ENCODE measurements at regions not wholly inside any gene's neighbourhood (a gene's known extent, or its start where the extent isn't known, plus 50 kb on each side); places are given as distances from the start of the nearest gene placed in this dataset.
A peak's percentile ranks its signal among the peaks of the same experiment; 100 is the strongest.
"Not testable (repeated sequence)": the region's sequence is repeated elsewhere in the genome, so short reads cannot be mapped to it uniquely, and the experiment has no call there.

DNA sequence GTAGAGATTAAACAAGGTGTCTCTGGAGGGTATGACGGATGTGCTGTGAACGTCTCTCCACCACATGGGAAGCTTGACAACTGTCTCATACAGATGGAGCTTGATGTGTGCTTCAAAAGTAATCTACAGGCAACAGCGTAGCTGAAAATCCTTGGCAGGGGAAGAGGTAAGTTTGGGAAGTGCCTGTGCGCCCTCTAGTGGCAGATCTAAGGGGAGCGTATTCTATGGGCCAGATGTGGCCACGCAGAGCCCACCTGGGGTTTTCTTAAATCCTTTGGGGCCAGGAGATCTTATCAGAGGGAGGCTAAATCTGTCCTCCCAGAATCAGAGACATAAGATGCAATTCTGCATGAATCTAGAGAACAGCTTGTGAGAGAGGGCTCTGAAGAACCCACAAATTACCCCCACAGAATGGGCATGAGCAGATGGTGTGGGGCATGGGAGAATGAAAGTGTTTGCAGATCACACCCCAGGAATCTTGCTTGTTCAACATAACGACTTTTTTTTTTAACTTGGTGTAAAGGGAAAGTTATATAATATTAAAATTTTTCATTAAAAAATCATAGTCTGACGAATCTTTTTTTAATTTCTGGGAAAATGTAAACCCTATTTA lies 91.2 kb upstream of the MPP7 start:
- no peak for FAIRE-seq

DNA sequence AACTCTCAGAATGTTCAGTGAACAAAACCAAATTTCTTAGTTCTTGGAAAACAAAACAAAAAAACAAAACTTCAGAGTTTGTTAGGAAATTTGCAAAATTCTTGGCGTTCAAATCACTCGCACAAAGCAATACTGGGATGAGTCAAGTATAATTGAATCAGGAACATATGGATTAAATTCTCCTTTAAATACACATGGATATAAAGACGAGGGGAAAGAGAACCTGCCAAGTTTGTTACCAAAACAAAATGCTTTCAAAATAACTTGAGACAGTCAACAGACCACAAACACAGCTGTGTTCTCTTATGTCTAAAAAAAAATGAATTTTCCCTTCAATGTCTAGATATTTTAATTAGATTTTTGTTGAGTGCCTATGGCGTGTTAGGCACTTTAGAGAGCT lies 93.5 kb upstream of the MPP7 start:
- no peak for FAIRE-seq

GRCh38 chr10:28397229-28397628 lies 94.4 kb upstream of the MPP7 start:
- no peak for FAIRE-seq

GRCh38 chr10:28400176-28400575 lies 97.3 kb upstream of the MPP7 start:
- FAIRE-seq = no peak

- no peak for FAIRE-seq
Measured at GRCh38 chr10:28400681-28401080, 97.8 kb upstream of the MPP7 start.

- FAIRE-seq = not testable (repeated sequence)
Measured at GRCh38 chr10:28402611-28403073, 99.8 kb upstream of the MPP7 start.

- FAIRE-seq = no peak
Measured at GRCh38 chr10:28403090-28403489, 100.2 kb upstream of the MPP7 start.

DNA sequence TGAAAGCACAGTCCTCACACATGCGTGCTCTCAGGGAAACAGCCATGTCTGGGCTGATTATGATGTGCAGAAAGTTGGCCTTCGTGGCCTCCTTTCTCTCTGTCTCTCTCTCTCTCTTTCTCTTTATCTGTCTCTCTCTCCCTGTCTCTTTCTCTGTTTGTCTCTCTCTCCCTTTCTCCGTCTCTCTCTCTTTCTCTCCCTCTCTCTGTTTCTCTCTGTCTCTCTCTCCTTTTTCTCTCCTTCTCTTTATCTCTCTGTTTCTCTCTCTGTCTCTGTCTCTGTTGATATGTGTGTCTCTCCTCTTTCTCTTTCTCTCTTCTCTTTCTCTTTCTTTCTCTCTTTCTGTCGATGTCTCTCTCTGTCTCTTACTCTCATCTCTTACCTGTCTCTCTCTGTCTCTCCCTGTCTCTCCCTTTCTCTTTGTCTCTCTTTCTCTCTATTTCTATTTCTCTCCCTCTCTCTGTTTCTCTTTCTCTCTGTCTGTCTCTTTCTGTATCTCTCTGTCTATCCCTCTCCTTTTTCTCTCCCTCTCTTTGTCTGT lies 105.4 kb upstream of the MPP7 start:
- no peak for FAIRE-seq

GRCh38 chr10:28410420-28411135 lies 107.7 kb upstream of the MPP7 start:
- FAIRE-seq = no peak

DNA sequence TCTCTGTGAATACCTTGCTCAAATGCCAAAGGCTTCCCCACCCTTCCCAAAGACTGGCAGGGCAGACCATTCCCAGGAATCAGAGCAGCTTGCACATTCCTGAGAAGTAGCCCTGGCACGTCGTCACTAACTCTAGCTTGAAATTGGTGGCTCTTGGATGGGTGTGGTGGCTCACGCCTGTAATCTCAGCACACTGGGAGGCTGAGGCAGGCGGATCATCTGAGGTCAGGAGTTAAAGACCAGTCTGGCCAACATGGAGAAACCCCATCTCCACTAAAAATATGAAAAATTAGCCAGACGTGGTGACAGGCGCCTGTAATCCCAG lies 108.2 kb upstream of the MPP7 start:
- FAIRE-seq = no peak

GRCh38 chr10:28411648-28412047 lies 108.8 kb upstream of the MPP7 start:
- FAIRE-seq = no peak

- FAIRE-seq = no peak
Measured at GRCh38 chr10:28418069-28418468, 114.8 kb upstream of the WAC start.

- no peak for FAIRE-seq
Measured at GRCh38 chr10:28425422-28425821, 107.5 kb upstream of the WAC start.

GRCh38 chr10:28426392-28427159 lies 106.3 kb upstream of the WAC start:
- FAIRE-seq = no peak

DNA sequence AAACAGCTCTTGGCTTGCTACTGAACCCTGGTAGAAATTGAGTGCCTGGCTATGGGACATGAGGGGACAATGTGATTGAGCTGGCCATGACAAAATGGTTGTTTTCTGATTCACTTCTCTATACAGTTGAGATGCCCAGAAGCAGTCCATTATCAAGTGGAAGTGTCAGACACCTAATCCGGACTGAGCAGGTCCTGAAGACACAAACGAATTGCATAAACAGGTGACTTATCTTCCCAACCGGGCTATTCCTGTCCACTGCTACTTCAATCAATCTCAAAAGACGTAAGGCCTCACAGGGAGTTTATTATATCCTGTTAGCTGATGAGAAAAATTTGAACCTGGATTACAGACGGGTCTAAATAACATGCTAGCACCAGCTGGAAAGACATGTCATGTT lies 105.5 kb upstream of the WAC start:
- no peak for FAIRE-seq

DNA sequence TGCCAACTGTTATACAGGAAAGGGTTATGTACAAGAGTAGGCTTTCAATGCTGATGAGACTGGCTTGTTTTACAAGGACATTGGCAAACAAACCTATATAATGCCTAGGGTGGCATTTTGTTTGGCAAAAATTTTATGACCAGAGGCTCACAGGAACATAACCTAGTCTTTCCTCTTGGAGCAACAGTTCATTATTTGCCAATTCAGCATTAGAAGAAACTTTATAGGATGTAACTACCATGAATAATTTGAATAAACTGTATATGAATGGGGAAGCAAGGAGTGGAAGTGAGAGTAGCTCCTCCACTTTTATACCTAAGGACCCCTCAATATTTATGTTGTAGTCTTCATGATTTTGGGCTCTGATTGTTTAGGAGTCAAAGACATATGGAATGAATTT lies 103.9 kb upstream of the WAC start:
- no peak for FAIRE-seq

DNA sequence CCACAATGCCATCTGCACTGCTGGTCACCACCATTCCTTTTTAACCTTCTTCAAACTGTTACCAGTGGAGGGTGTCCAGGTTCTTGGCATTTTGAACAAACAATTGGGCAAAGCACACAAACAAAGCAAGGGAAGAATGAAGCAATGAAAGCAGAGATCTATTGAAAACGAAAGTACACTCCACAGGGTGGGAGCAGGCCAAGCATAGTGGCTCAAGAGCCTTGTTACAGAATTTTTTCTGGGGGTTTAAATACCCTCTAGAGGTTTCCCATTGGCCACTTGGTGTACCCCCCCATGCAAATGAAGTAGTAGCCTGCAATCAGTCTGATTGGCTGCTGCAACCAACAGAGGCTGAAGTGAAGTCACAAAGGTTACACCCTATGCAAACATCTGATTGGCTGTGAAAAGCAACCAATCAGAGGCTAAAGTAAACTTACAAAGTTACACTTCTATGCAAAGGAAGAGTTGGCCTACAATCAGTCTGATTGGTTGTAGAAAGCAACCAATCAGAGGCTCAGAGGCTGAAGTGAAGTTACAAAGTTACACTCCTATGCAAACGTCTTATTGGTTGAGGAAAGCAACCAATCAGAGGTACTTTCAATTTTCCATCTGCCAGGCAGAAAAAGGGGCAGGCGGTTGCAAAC lies 103.2 kb upstream of the WAC start:
- FAIRE-seq = no peak

- FAIRE-seq = no peak
Measured at GRCh38 chr10:28431139-28431538, 101.8 kb upstream of the WAC start.

DNA sequence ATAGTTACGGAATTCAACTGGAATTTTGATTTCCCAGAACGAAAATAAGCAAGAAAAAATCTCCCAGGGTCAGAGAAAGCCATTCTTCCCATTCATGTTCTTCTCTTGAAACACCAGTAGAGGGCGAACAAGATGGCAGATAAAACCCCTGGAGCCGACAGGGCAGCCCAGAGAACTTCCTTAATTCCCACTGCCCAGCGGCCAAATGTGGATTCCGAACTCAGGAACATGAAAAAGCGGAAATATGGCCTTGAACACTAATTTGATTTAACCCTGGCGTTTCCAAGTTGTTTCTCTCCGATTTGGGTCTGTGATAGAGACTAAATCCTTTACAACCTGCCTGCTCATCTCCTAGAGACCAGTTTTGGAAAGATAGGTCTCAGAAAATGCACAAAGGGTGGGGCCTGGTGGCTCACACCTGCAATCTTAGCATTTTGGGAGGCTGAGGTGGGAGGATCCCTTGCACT lies 100.7 kb upstream of the WAC start:
- FAIRE-seq = peak; percentile 93

DNA sequence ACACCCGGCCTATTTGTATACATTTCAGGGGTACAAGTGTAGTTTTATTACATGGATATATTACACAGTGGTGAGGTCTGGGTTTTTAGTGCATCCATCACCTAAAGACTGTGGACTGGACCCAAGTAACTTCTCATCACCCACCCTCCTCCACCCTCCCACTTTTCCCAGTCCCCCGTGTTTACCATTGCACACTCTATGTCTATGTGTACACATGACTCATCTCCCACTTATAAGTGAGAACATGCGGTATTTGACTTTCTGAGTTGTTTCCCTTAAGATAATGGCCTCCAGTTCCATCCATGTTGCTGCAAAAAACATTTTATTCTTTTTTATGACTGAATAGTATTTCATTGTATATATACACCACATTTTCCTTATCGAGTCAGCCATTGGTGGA lies 98.9 kb upstream of the WAC start:
- FAIRE-seq = no peak

DNA sequence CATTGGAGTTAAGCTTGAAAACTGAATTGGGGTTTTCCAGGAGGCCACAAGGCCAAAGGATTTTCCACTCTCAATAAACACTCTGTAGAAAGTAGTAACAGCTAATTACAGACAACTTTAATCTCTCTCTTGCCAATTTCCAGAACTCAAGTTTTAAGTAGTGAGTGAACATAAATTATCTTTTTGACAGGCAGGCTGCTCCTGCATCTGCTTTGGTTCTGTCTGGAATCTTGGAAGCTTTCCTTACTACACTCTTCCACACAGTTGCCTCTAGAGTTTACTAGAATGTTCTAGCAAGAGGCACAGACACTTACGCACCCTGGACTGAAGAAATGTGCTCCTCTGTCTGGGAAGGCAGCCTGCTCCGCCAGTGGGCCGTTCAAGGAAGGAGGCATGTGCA lies 90.5 kb upstream of the WAC start:
- FAIRE-seq = no peak

GRCh38 chr10:28444031-28444430 lies 88.9 kb upstream of the WAC start:
- FAIRE-seq = no peak

GRCh38 chr10:28445516-28445915 lies 87.4 kb upstream of the WAC start:
- no peak for FAIRE-seq

Measured in A204.1 (cell line).